ENCODE measurements at regions not wholly inside any gene's neighbourhood (a gene's known extent, or its start where the extent isn't known, plus 50 kb on each side); places are given as distances from the start of the nearest gene placed in this dataset.

DNA sequence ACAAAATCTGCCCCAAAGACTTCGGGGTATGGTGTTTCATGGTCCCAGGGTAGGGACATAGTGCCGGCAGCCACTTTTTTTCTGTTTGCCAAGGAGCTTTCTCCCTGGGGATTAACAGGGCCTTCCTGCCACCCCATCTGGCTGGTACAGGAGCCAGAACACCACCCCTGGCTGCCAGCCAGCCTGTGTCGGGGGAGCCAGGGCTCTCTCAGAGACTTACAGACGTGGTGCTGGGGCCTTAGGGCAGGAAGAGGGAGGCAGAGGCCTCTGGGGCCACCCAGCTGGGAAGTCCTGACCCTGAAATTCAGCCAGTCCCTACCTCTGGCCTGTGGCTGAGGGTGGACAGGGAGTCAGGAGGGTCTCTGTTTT, 52.4 kb upstream of the CDON start (continued):
- peak; percentile 76 for TF ChIP-seq ZNF596 (tag by site-specific recombination; IDR thresholded peaks at IDR 0.05)
- TF ChIP-seq ZFP41 (tag by site-specific recombination; IDR thresholded peaks at IDR 0.05; ENCODE audit: borderline replicate concordance) = no peak

DNA sequence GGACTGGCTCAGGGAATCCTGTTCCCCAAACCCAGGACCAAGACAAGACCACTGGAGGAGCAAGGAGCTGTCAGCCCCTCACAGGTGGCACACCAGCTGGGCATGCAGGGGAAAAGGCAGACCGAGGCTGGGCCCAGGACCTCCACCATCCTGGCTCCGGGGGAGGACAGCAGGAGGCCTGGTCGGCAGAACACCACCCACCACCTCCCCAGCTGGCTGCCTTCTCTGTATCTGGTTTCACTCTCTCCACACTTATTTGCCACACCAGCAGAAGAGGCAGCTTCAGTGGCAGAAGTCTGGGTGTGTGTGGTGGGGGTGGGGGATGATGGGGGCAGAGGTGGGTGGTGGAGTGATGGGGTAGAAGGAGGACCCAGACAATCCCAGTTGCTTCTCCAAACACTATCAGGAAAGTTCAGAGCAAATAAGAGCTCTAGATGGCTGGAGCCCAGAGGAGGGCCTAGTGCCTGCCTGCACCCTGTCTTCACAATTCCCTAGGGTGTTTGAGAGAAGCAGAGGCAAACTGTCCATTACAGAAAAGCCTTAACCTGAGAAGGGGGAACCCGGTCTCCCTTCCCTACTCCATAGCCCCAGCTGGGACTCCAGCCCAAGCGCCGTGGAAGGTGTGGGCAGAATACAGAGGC, 51.9 kb upstream of the CDON start:
- Histone ChIP-seq H3K36me3 (ENCODE audit: control insufficient read depth in 2 of 2, insufficient read depth in 1 of 2, low read length in 2 of 2) (no peaks in the 10 kb centered on the region), H3K4me3 (ENCODE audit: low read depth, low read length) (no peak overlapping the region), H3K9me3 (ENCODE audit: control insufficient read depth, insufficient read depth, low read depth, low read length) (no peaks in the 10 kb centered on the region), H3K4me1 (ENCODE audit: control insufficient read depth, insufficient read depth, low read length) (peaks cover 24% of the 10 kb centered on the region), H3K27ac (ENCODE audit: extremely low read depth, low read depth, low read length) (peak overlapping the region; percentile 52; the same call in 1 of the 2 replicates)
- TF ChIP-seq, protein P1, sequence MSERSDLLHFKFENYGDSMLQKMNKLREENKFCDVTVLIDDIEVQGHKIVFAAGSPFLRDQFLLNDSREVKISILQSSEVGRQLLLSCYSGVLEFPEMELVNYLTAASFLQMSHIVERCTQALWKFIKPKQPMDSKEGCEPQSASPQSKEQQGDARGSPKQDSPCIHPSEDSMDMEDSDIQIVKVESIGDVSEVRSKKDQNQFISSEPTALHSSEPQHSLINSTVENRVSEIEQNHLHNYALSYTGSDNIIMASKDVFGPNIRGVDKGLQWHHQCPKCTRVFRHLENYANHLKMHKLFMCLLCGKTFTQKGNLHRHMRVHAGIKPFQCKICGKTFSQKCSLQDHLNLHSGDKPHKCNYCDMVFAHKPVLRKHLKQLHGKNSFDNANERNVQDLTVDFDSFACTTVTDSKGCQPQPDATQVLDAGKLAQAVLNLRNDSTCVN (tag by site-specific recombination; optimal IDR thresholded peaks at IDR 0.05) = peak; percentile 14
- TF ChIP-seq, protein P2, sequence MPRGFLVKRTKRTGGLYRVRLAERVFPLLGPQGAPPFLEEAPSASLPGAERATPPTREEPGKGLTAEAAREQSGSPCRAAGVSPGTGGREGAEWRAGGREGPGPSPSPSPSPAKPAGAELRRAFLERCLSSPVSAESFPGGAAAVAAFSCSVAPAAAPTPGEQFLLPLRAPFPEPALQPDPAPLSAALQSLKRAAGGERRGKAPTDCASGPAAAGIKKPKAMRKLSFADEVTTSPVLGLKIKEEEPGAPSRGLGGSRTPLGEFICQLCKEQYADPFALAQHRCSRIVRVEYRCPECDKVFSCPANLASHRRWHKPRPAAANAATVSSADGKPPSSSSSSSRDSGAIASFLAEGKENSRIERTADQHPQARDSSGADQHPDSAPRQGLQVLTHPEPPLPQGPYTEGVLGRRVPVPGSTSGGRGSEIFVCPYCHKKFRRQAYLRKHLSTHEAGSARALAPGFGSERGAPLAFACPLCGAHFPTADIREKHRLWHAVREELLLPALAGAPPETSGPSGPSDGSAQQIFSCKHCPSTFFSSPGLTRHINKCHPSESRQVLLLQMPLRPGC (tag by site-specific recombination; IDR thresholded peaks at IDR 0.05) = no peak
- TF ChIP-seq ZIC2 (tag by site-specific recombination; IDR thresholded peaks at IDR 0.05) = peak; percentile 77
- TF ChIP-seq, protein P3, sequence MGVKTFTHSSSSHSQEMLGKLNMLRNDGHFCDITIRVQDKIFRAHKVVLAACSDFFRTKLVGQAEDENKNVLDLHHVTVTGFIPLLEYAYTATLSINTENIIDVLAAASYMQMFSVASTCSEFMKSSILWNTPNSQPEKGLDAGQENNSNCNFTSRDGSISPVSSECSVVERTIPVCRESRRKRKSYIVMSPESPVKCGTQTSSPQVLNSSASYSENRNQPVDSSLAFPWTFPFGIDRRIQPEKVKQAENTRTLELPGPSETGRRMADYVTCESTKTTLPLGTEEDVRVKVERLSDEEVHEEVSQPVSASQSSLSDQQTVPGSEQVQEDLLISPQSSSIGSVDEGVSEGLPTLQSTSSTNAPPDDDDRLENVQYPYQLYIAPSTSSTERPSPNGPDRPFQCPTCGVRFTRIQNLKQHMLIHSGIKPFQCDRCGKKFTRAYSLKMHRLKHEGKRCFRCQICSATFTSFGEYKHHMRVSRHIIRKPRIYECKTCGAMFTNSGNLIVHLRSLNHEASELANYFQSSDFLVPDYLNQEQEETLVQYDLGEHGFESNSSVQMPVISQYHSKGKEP (tag by site-specific recombination; IDR thresholded peaks at IDR 0.05) = no peak
- no peak for TF ChIP-seq ZNF571 (tag by site-specific recombination; IDR thresholded peaks at IDR 0.05)
- TF ChIP-seq, protein P4, sequence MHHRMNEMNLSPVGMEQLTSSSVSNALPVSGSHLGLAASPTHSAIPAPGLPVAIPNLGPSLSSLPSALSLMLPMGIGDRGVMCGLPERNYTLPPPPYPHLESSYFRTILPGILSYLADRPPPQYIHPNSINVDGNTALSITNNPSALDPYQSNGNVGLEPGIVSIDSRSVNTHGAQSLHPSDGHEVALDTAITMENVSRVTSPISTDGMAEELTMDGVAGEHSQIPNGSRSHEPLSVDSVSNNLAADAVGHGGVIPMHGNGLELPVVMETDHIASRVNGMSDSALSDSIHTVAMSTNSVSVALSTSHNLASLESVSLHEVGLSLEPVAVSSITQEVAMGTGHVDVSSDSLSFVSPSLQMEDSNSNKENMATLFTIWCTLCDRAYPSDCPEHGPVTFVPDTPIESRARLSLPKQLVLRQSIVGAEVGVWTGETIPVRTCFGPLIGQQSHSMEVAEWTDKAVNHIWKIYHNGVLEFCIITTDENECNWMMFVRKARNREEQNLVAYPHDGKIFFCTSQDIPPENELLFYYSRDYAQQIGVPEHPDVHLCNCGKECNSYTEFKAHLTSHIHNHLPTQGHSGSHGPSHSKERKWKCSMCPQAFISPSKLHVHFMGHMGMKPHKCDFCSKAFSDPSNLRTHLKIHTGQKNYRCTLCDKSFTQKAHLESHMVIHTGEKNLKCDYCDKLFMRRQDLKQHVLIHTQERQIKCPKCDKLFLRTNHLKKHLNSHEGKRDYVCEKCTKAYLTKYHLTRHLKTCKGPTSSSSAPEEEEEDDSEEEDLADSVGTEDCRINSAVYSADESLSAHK (tag by site-specific recombination; IDR thresholded peaks at IDR 0.05) = no peak
- TF ChIP-seq ZNF596 (tag by site-specific recombination; IDR thresholded peaks at IDR 0.05) = no peak
- peak; percentile 78 for TF ChIP-seq ZNF341 (tag by site-specific recombination; IDR thresholded peaks at IDR 0.05; ENCODE audit: low read depth)
- peak; percentile 88 for TF ChIP-seq EGR2 (tag by site-specific recombination; IDR thresholded peaks at IDR 0.05; ENCODE audit: low read depth)
- peak; percentile 16; the same call in 1 of the 2 replicates for TF ChIP-seq ZNF600 (tag by site-specific recombination; IDR thresholded peaks at IDR 0.05)
- no peak for TF ChIP-seq ZNF274 (IDR thresholded peaks at IDR 0.05; ENCODE audit: low read length)
- TF ChIP-seq ZNF274 (tag by site-specific recombination; IDR thresholded peaks at IDR 0.05; ENCODE audit: borderline replicate concordance) = no peak
- TF ChIP-seq, protein P5, sequence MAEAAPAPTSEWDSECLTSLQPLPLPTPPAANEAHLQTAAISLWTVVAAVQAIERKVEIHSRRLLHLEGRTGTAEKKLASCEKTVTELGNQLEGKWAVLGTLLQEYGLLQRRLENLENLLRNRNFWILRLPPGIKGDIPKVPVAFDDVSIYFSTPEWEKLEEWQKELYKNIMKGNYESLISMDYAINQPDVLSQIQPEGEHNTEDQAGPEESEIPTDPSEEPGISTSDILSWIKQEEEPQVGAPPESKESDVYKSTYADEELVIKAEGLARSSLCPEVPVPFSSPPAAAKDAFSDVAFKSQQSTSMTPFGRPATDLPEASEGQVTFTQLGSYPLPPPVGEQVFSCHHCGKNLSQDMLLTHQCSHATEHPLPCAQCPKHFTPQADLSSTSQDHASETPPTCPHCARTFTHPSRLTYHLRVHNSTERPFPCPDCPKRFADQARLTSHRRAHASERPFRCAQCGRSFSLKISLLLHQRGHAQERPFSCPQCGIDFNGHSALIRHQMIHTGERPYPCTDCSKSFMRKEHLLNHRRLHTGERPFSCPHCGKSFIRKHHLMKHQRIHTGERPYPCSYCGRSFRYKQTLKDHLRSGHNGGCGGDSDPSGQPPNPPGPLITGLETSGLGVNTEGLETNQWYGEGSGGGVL (tag by site-specific recombination; IDR thresholded peaks at IDR 0.05) = peak; percentile 38; the same call in 1 of the 2 replicates
- TF ChIP-seq GLIS1 (tag by site-specific recombination; IDR thresholded peaks at IDR 0.05) = peak; percentile 98
- 0 out of 2 replicates have a peak, but pooled peaks have one; percentile 14 for TF ChIP-seq KLF1 (tag by site-specific recombination; IDR thresholded peaks at IDR 0.05)
- peak; percentile 46; the same call in 1 of the 2 replicates for TF ChIP-seq ZNF335 (tag by site-specific recombination; conservative IDR thresholded peaks at IDR 0.05)
- TF ChIP-seq SETDB1 (IDR thresholded peaks at IDR 0.05; ENCODE audit: insufficient read length, low read length) = no peak
- TF ChIP-seq ZNF221 (tag by site-specific recombination; IDR thresholded peaks at IDR 0.05; ENCODE audit: borderline replicate concordance) = no peak
- no peak for TF ChIP-seq ZNF76 (tag by site-specific recombination; IDR thresholded peaks at IDR 0.05; ENCODE audit: borderline replicate concordance, low read depth)
- TF ChIP-seq GLIS2 (tag by site-specific recombination; IDR thresholded peaks at IDR 0.05) = peak; percentile 64
- no peak for TF ChIP-seq KLF16 (tag by site-specific recombination; IDR thresholded peaks at IDR 0.05)
- TF ChIP-seq ZFHX2 (tag by site-specific recombination; conservative IDR thresholded peaks at IDR 0.05) = peak; percentile 92
- TF ChIP-seq PRDM1 (tag by site-specific recombination; IDR thresholded peaks at IDR 0.05) = no peak
- ChIA-PET POLR2A (interaction anchor here (0.9 to 2.5 kb wide), 5 partner anchors 10 to 211 kb away, joined by 3 to 11 read pairs (median 4); partner anchors contain the start of gene PUS3), CTCF (interaction anchor here (0.6 to 1.7 kb wide), 8 partner anchors 9 to 171 kb away, joined by 3 to 7 read pairs (median 4); no protein-coding TSS in a partner anchor)

All from HEK293 (cell line).